Astrocyte (in vitro differentiated cells and primary cell): ENCODE measurements at regions not wholly inside any gene's neighbourhood (a gene's known extent, or its start where the extent isn't known, plus 50 kb on each side); places are given as distances from the start of the nearest gene placed in this dataset.

Source experiments
- EZH2 ChIP-seq: IDR thresholded peaks from 2 replicates; pipeline ENCODE4 v1.6.1; 2012; ENCODE audit warnings: mild to moderate bottlenecking, low read length, inconsistent platforms; ENCODE audit not compliant: insufficient read depth
- TF ChIP-seq, protein P1 (sequence below): IDR thresholded peaks from 2 replicates; pipeline ENCODE4 v1.5.1; 2011; ENCODE audit warnings: low read depth, mild to moderate bottlenecking, inconsistent platforms, low read length, moderate library complexity; ENCODE audit not compliant: insufficient read depth

DNA sequence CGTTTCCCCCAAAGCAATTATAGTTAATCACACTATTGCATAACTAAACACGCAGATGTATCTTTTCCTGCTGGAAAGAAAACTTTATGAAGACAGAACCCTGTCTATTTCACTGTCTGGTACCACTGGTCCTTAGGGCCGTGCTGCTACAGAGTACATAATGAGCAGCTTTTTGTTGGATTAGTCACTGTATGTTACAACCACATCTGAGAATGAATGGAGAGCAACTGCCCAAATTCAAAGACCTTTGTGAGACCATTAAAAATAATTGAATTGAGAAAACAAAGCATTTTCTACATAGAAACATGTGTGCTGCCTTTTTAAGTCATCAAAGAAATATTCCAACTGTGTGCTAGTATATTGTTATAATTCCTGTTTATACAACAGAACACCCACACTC lies 111.3 kb upstream of the SORCS1 start:
- TF ChIP-seq, protein P1, sequence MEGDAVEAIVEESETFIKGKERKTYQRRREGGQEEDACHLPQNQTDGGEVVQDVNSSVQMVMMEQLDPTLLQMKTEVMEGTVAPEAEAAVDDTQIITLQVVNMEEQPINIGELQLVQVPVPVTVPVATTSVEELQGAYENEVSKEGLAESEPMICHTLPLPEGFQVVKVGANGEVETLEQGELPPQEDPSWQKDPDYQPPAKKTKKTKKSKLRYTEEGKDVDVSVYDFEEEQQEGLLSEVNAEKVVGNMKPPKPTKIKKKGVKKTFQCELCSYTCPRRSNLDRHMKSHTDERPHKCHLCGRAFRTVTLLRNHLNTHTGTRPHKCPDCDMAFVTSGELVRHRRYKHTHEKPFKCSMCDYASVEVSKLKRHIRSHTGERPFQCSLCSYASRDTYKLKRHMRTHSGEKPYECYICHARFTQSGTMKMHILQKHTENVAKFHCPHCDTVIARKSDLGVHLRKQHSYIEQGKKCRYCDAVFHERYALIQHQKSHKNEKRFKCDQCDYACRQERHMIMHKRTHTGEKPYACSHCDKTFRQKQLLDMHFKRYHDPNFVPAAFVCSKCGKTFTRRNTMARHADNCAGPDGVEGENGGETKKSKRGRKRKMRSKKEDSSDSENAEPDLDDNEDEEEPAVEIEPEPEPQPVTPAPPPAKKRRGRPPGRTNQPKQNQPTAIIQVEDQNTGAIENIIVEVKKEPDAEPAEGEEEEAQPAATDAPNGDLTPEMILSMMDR = no peak
- TF ChIP-seq EZH2 = no peak
